GM21529 (cell line): ENCODE measurements at regions not wholly inside any gene's neighbourhood (a gene's known extent, or its start where the extent isn't known, plus 50 kb on each side); places are given as distances from the start of the nearest gene placed in this dataset.
"Not testable (repeated sequence)": the region's sequence is repeated elsewhere in the genome, so short reads cannot be mapped to it uniquely, and the experiment has no call there.

Source experiments
- ATAC-seq: cut with Tn5 transposase; IDR thresholded peaks from one replicate; pipeline ENCODE4 v1.9.1; 2021; ENCODE audit not compliant: unreplicated experiment

- no peak for ATAC-seq
Measured at GRCh38 chr4:44988011-44988410, 261.7 kb upstream of the GNPDA2 start.

GRCh38 chr4:44985938-44986337 is 259.6 kb upstream of the GNPDA2 start:
- ATAC-seq: no peak

- no peak for ATAC-seq
Measured at GRCh38 chr4:44985152-44985551, 258.8 kb upstream of the GNPDA2 start.

- ATAC-seq: no peak
Measured at GRCh38 chr4:44984083-44984482, 257.7 kb upstream of the GNPDA2 start.

- no peak for ATAC-seq
Measured at GRCh38 chr4:44983083-44983482, 256.7 kb upstream of the GNPDA2 start.

- ATAC-seq: no peak
Measured at GRCh38 chr4:44978020-44978419, 251.7 kb upstream of the GNPDA2 start.

- ATAC-seq: no peak
Measured at GRCh38 chr4:44965435-44966095, 239.2 kb upstream of the GNPDA2 start.

GRCh38 chr4:44964086-44964485 is 237.7 kb upstream of the GNPDA2 start:
- ATAC-seq: not testable (repeated sequence)

- no peak for ATAC-seq
Measured at GRCh38 chr4:44961001-44961755, 234.8 kb upstream of the GNPDA2 start.

- ATAC-seq: no peak
Measured at GRCh38 chr4:44931720-44932119, 205.4 kb upstream of the GNPDA2 start.

GRCh38 chr4:44928785-44929184 is 202.4 kb upstream of the GNPDA2 start:
- ATAC-seq: no peak

GRCh38 chr4:44927399-44928380 is 201.3 kb upstream of the GNPDA2 start:
- no peak for ATAC-seq

GRCh38 chr4:44916411-44916810 is 190.1 kb upstream of the GNPDA2 start:
- ATAC-seq: no peak

GRCh38 chr4:44914748-44915147 is 188.4 kb upstream of the GNPDA2 start:
- ATAC-seq: no peak

- ATAC-seq: no peak
Measured at GRCh38 chr4:44914223-44914622, 187.9 kb upstream of the GNPDA2 start.

GRCh38 chr4:44912980-44913379 is 186.6 kb upstream of the GNPDA2 start:
- no peak for ATAC-seq

- ATAC-seq: no peak
Measured at GRCh38 chr4:44908565-44908964, 182.2 kb upstream of the GNPDA2 start.

- ATAC-seq: no peak
Measured at GRCh38 chr4:44872246-44872645, 145.9 kb upstream of the GNPDA2 start.

GRCh38 chr4:44871133-44871532 is 144.8 kb upstream of the GNPDA2 start:
- no peak for ATAC-seq

GRCh38 chr4:44869985-44870384 is 143.6 kb upstream of the GNPDA2 start:
- no peak for ATAC-seq

GRCh38 chr4:44869222-44869882 is 143.0 kb upstream of the GNPDA2 start:
- no peak for ATAC-seq
